COR-L47 (cell line): ENCODE measurements at regions not wholly inside any gene's neighbourhood (a gene's known extent, or its start where the extent isn't known, plus 50 kb on each side); places are given as distances from the start of the nearest gene placed in this dataset.
"Not testable (repeated sequence)": the region's sequence is repeated elsewhere in the genome, so short reads cannot be mapped to it uniquely, and the experiment has no call there.

Source experiments
- DNase-seq: peaks from one replicate; lab custom pipeline; 2025; lab: John Stamatoyannopoulos, UW

GRCh38 chr5:92992073-92992472 is 588.9 kb downstream of the NR2F1-AS1 start:
- no peak for DNase-seq

DNA sequence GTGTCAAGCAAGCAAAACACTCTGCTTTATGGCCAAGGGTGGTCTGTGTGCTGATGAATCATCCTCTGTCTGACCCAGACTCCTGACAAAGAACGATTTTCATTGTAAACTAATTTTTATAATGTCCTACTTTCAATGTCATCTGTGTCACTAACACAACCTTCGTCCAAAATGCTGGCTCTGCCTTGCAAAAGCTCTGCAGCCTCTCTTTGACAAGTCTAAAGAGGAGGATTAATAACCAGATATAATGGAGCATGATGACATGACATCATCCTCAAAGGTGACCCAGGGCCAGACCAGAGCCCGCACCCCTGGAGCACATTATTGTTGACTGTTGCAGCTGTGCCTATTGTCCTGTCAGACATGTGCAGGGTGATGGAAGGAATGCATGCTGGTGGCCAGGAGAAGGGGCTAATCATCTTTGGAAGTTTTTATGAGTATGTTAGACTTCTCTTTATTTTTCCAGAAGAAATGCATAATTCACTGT is 589.4 kb downstream of the NR2F1-AS1 start:
- peak; percentile 17 for DNase-seq

GRCh38 chr5:92990771-92991170 is 590.2 kb downstream of the NR2F1-AS1 start:
- no peak for DNase-seq

GRCh38 chr5:92981001-92981400 is 600.0 kb downstream of the NR2F1-AS1 start:
- no peak for DNase-seq

DNA sequence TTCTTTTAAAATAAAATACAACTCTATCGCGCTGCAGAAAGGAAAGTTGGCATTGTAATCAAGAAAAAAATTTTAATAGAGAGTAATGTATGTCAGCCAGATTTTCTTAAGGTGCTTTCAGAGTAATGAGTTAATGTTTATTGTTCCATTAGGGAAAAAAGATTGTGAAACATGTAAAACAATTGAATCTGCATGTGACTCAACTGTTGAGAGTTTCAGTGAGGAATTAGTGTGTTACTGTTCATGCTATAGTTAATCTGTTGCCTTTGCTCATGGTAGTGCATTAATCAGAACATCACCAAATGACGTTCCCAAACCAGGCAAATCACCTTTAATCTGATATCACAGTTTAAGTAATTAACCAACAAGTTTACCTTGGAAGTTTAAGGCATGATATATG is 600.5 kb downstream of the NR2F1-AS1 start:
- no peak for DNase-seq

GRCh38 chr5:92979716-92980115 is 601.3 kb downstream of the NR2F1-AS1 start:
- DNase-seq, result no peak

DNA sequence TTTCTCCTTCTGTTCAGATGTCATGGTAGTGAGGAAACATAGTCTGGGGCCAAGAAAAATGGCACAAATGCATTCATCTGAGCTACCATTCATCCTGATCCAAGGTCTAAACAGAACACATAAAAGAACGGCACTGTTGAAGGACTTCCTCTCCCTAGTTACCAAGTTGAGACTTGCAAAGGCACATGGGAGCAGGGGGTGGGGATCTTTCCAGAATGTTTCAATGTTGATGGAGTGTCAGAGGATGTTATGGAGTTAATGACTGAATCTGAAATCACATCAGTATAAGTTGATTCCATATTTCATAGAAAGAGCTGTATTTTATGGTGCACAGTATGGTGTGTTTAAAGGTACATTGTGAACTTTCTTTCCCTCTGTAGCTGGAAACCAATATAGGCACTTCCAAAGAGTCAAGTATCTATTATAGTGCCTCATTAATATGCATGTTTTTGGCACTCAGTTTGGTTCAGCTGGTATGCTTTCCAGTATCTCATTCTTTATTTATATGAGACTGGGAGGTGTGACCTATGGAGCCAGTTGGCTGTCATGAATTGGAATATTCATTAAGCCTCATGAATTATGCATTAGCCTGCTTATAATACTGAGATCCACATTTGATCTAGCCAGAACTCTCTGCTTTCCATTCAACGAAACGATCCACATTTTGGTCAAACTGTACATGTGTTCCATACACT is 603.0 kb downstream of the NR2F1-AS1 start:
- DNase-seq, result no peak

DNA sequence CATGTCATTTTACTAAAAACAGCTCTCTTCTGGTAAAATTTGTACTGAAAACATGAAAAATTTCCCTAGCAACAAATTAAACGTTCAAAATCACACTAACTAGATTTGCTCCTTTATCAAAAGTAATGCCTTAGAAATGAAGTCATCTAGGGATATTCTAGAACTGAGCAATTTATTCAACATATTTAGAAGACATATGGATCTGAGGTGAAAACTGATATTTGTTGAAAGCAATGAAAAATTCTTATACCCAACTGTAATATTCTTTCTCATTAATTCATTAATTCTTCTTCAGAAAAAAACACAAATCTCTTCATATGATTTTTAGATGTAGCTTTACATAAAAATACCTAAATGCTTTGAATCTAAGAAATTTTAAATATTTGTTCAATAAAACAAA is 604.9 kb downstream of the NR2F1-AS1 start:
- no peak for DNase-seq

- no peak for DNase-seq
Measured at GRCh38 chr5:92969781-92970237, 611.2 kb downstream of the NR2F1-AS1 start.

- DNase-seq, result no peak
Measured at GRCh38 chr5:92969191-92969780, 611.7 kb downstream of the NR2F1-AS1 start.

- no peak for DNase-seq
Measured at GRCh38 chr5:92963800-92964199, 617.2 kb downstream of the NR2F1-AS1 start.

DNA sequence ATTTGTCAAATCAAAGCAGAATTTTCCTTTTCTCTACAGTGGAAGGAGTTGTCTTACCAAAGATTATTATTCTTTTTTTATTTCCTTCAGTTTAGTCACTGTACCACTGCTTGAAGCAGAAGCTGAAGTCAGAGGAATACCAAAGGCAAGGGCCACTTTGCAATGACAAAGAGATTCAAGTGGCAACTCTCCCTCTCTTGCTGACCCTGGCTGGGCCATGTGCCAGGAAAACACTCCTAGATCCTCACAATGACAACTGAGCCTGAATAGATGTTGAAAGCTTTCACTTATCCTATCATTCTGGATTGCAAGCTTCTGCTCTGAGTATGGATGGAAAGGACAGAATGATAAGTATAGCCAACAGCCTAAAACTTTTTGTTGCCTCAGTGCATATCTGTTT is 618.3 kb downstream of the NR2F1-AS1 start:
- peak; percentile 69 for DNase-seq

DNA sequence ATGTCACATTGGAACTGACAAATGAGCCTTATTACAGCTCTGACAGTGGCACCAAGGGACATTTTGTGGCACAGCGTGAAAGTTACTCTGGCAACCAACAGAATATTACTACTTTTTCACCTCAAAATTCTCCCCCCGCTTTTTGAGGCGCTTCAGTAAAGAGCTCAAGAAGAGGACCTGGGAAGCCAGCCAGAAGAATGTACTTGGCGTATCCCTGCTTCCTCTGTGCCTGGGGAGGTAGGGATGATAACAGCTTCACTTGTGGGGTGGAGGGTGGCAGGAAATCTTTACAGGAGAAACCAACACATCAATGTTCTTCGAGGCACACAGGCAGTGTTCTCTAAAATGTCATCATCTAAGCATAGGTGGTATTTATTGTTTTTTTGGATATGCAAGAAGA is 624.1 kb downstream of the NR2F1-AS1 start:
- no peak for DNase-seq

- no peak for DNase-seq
Measured at GRCh38 chr5:92952243-92952642, 628.8 kb downstream of the NR2F1-AS1 start.

DNA sequence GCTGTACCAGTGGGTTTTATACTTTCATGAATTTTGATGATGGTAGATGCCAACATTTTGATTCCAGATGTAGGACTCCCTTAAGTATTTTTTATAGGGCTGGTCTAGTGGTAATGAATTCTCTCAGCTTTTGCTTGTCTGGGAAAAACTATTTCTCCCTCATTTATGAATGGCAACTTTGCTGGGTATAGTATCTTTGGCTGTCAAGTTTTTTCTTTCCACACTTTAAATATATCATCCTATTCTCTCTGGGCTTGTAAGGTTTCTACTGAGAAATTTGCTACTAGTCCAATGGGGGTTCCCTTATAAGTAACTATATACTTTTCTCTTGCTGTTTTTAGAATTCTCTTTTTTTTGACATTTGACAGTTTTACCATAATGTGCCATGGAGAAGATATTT is 629.3 kb downstream of the NR2F1-AS1 start:
- DNase-seq, result no peak

GRCh38 chr5:92946546-92946945 is 634.5 kb downstream of the NR2F1-AS1 start:
- no peak for DNase-seq

GRCh38 chr5:92945605-92946097 is 635.4 kb downstream of the NR2F1-AS1 start:
- DNase-seq, result no peak

GRCh38 chr5:92944903-92945604 is 636.0 kb downstream of the NR2F1-AS1 start:
- no peak for DNase-seq

- no peak for DNase-seq
Measured at GRCh38 chr5:92944337-92944736, 636.7 kb downstream of the NR2F1-AS1 start.

DNA sequence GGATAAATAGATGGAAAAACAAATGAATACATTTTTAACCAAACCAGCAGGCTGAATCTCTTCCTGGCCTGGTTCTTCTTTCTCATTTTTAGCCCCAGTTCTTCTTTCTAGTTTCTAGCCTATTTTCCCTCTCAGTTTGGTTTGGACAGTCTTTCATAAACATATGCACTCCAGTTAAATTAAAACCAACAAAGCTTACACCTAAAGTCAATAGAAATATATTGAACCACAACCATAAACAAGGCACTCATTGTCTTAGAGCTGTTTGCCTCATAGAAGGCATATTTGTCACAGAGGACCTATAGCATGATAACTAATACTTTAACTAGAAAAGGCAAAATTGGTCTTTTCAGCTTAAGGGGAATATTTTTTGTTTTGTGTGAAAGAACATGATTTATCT is 638.3 kb downstream of the NR2F1-AS1 start:
- DNase-seq, result no peak

GRCh38 chr5:92941806-92942205 is 639.2 kb downstream of the NR2F1-AS1 start:
- no peak for DNase-seq

GRCh38 chr5:92939428-92939827 is 641.6 kb downstream of the NR2F1-AS1 start:
- DNase-seq, result no peak

GRCh38 chr5:92937396-92937795 is 643.6 kb downstream of the NR2F1-AS1 start:
- DNase-seq, result not testable (repeated sequence)
